Lung (tissue), 11 donors: ENCODE measurements at regions not wholly inside any gene's neighbourhood (a gene's known extent, or its start where the extent isn't known, plus 50 kb on each side); places are given as distances from the start of the nearest gene placed in this dataset.
"Not testable (repeated sequence)": the region's sequence is repeated elsewhere in the genome, so short reads cannot be mapped to it uniquely, and the experiment has no call there.

Source experiments
- ATAC-seq: fragments of 200-7000 bp; cut with Tn5 transposase; one replicate; pipeline ENCODE4 v1.9.1; 2020; ENCODE audit warnings: moderate number of reproducible peaks; ENCODE audit not compliant: insufficient read depth, low FRiP score
- DNase-seq, 3 donors: peaks; one replicate each; pipeline ENCODE4 v3.0.0-alpha.2; 2013 to 2017
- H3K27ac ChIP-seq, 2 donors: one replicate each; pipeline ENCODE4 v1.5.1; 2013; ENCODE audit warnings: mild to moderate bottlenecking in 2 of 2, moderate library complexity in 2 of 2, control low read depth in 1 of 2, inconsistent platforms in 1 of 2, low read depth in 1 of 2, low read length in 1 of 2
- H3K27me3 ChIP-seq, 3 donors: one replicate each; pipeline ENCODE4 v1.5.1; 2013; ENCODE audit warnings: low read length in 2 of 3; ENCODE audit not compliant: control insufficient read depth in 3 of 3, insufficient read depth in 3 of 3
- H3K36me3 ChIP-seq, 4 donors: one replicate each; pipeline ENCODE4 v1.5.1; 2013; ENCODE audit warnings: low read length in 4 of 4, mild to moderate bottlenecking in 1 of 4, moderate library complexity in 1 of 4; ENCODE audit not compliant: control insufficient read depth in 4 of 4, insufficient read depth in 4 of 4
- H3K4me1 ChIP-seq, 5 donors: one replicate each; pipeline ENCODE4 v1.5.1; 2013; ENCODE audit warnings: low read length in 5 of 5, mild to moderate bottlenecking in 2 of 5, moderate library complexity in 1 of 5; ENCODE audit not compliant: control insufficient read depth in 5 of 5, insufficient read depth in 5 of 5
- H3K4me3 ChIP-seq: one replicate; pipeline ENCODE4 v1.5.1; 2013; ENCODE audit warnings: mild to moderate bottlenecking, control low read depth, moderate library complexity
- H3K9ac ChIP-seq, 2 donors: one replicate each; pipeline ENCODE4 v1.5.1; 2013; ENCODE audit warnings: low read length in 2 of 2, control low read depth in 1 of 2; ENCODE audit not compliant: insufficient read depth in 1 of 2
- H3K9me3 ChIP-seq, 4 donors: one replicate each; pipeline ENCODE4 v1.5.1; 2013; ENCODE audit warnings: low read length in 3 of 4, mild to moderate bottlenecking in 1 of 4, moderate library complexity in 1 of 4; ENCODE audit not compliant: control insufficient read depth in 4 of 4, insufficient read depth in 3 of 4
- WGBS, 2 donors: extraction: QIAGEN DNeasy Blood & Tissue Kit; methylation state at CpG; one replicate each; pipeline ENCODE4 v1.1.7; 2013; 5-methylcytosine and 5-hydroxymethylcytosine counted together
- TF ChIP-seq, protein P1 (sequence below): IDR thresholded peaks from 2 replicates; pipeline ENCODE4 v1.5.1; 2012; ENCODE audit warnings: mild to moderate bottlenecking; ENCODE audit errors: control extremely low read depth, extremely low read depth
- donor health status: control.
- donor health status: control.
- donor health status: Bipolar disorder and iron deficiency.
- donor health status: healthy.
- donor health status: DM: yes; HTN: yes; CAD: no.

DNA sequence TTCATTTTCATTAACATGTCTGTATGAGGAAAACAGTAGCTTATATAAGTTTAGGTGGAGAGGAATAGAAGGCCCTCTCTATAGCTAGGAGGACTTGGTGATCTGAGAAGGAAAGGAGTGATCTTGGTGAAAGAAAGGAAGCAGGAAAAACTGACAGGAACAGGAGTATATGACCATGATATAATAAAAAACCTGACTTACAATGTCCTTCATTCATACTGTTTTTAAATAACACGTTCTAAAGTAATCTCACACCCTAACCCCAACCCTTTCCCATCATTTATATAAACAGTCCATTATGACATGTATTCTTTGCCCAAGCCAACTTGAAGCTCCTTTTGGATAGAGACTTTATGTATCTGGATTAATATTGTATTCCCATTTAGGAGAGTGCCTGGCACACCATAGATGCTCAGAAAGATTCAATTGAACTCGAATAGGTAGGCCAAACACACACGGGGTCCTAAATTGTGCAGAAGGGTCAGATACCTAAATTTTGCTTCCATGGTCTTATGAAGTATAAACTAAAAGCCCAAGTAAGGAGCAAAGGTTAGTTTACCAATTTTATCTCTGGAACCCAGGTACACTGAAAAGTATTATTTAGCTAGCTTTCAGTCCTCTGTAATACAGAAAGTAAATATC, 75.9 kb downstream of the OR2B2 start:
- ATAC-seq (no peak), DNase-seq (peak in 1 of 3 donors; percentile 44)
- TF ChIP-seq, protein P1, sequence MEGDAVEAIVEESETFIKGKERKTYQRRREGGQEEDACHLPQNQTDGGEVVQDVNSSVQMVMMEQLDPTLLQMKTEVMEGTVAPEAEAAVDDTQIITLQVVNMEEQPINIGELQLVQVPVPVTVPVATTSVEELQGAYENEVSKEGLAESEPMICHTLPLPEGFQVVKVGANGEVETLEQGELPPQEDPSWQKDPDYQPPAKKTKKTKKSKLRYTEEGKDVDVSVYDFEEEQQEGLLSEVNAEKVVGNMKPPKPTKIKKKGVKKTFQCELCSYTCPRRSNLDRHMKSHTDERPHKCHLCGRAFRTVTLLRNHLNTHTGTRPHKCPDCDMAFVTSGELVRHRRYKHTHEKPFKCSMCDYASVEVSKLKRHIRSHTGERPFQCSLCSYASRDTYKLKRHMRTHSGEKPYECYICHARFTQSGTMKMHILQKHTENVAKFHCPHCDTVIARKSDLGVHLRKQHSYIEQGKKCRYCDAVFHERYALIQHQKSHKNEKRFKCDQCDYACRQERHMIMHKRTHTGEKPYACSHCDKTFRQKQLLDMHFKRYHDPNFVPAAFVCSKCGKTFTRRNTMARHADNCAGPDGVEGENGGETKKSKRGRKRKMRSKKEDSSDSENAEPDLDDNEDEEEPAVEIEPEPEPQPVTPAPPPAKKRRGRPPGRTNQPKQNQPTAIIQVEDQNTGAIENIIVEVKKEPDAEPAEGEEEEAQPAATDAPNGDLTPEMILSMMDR = no peak
- WGBS, 2 donors = 15 to 24% methylated on average over 3 of the region's 3 CpGs
- H3K9ac ChIP-seq = peak overlapping the region; percentile 99 to 100
- peaks cover 0 to 5% (median 0%) of the 10 kb centered on the region in 4 donors for H3K36me3 ChIP-seq
- H3K27me3 ChIP-seq = no peaks in the 10 kb centered on the region
- peak overlapping the region; percentile 92 to 100 for H3K27ac ChIP-seq
- no peak overlapping the region for H3K4me3 ChIP-seq
- H3K4me1 ChIP-seq = peaks cover 0 to 22% (median 10%) of the 10 kb centered on the region in 5 donors
- no peaks in the 10 kb centered on the region for H3K9me3 ChIP-seq

DNA sequence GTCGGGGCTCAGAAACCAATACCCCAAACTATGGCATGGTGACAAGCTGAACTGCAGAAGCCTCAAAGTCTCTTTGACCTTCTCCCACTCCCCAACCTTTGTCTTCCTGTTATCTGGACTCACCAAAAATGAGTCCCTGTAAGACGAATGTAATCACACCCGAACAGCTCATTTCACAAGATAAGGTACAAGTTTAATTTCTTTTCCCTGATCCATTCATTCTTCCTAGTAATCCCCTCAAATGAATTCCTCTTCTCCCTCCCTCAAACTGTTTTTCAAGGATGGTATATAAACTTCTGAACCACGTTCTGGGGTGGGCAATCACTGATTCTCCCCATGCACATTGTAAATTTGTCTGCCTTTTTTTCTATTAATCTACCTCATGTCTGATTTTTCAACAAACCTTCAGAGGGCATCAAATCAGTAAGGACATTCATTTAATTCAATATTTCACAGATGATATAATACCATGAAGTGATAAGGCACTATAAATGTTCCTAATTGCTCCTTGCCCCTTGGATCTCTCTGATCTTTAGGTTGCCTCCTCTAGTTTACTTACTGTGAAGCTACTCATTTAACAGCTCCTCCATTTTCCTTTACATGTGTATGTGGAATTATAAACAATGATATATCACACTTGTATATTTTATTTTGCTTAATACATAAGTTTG, 77.2 kb downstream of the OR2B2 start:
- Histone ChIP-seq H3K4me1 (peaks cover 0 to 31% (median 10%) of the 10 kb centered on the region in 5 donors), H3K9ac (no peak overlapping the region), H3K36me3 (peaks cover 0 to 5% (median 0%) of the 10 kb centered on the region in 4 donors), H3K27me3 (no peaks in the 10 kb centered on the region), H3K9me3 (peaks cover 0 to 2% (median 0%) of the 10 kb centered on the region in 4 donors), H3K27ac (no peak overlapping the region), H3K4me3 (no peak overlapping the region)
- WGBS, 2 donors = 85 to 88% methylated on average over 4 of the region's 4 CpGs
- TF ChIP-seq, protein P1 = no peak
- ATAC-seq (no peak), DNase-seq (peak in 1 of 3 donors; percentile 26)

DNA sequence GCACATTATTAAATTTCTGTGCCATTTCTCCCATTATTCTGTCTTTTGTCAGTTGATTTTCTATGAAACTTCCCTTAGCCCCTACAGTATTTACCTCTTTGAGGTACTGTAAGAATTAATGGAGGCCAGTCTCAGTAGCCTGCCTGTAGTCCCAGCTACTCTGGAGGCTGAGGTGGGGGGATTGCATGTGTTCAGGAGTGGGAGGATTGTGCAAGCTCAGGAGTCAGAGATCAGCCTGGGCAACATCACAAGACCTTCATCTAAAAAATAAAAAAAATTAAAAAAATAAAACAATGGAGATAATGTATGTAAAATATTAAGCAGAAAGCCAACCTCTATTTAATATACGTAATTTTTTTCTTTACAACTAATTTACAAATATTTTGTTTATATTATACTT, 77.8 kb downstream of the OR2B2 start:
- TF ChIP-seq, protein P1 = no peak
- Histone ChIP-seq H3K9ac (no peak overlapping the region), H3K27me3 (no peaks in the 10 kb centered on the region), H3K4me3 (no peak overlapping the region), H3K4me1 (peaks cover 0 to 35% (median 10%) of the 10 kb centered on the region in 5 donors), H3K27ac (no peak overlapping the region), H3K9me3 (peaks cover 0 to 2% (median 0%) of the 10 kb centered on the region in 4 donors), H3K36me3 (peaks cover 0 to 5% (median 0%) of the 10 kb centered on the region in 4 donors)
- WGBS, 2 donors = 100% methylated on average over 1 of the region's 1 CpG
- DNase-seq (no peak), ATAC-seq (no peak)

DNA sequence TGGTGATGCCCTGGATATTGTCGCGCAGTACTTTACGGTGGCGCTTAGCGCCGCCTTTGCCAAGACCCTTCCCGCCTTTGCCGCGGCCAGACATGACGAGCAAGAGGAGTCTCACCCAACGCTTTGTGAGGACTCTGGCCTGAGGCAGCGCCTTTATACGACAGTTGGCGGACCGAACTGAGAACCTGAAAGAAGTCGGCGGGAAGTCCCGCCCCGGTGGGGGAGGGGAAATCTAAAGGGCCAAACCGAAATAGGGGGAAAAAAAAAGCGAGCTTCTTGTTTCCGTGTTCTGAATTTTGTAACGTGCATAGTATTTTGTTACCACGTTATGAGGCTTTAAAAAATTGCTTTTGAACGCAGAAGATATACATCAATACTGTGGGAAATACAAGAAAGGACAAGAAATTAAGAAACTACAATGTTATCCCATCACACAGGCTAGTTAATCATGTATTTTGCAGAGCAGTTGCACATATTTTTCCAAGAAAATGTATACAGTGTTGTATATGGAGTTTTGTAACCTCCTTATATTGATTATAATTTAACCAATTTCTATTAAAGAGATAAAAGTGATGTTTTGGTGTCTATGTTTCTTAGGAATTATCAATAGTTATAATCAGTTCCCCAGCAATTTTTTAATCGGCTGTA, 80.6 kb downstream of the OR2B2 start:
- DNase-seq (peak; percentile 80 to 90 (median 82)), ATAC-seq (peak; percentile 92)
- H3K36me3 ChIP-seq, H3K4me3 ChIP-seq, H3K9me3 ChIP-seq, H3K27me3 ChIP-seq: not testable (repeated sequence)
- H3K9ac ChIP-seq = peak overlapping the region in 1 of 2 donors; percentile 82
- peaks cover 0 to 30% (median 10%) of the 10 kb centered on the region in 5 donors for H3K4me1 ChIP-seq
- peak overlapping the region in 1 of 2 donors; percentile 52 for H3K27ac ChIP-seq
- 4 to 5% methylated on average over 19 to 23 of the region's 26 CpGs for WGBS, 2 donors

DNA sequence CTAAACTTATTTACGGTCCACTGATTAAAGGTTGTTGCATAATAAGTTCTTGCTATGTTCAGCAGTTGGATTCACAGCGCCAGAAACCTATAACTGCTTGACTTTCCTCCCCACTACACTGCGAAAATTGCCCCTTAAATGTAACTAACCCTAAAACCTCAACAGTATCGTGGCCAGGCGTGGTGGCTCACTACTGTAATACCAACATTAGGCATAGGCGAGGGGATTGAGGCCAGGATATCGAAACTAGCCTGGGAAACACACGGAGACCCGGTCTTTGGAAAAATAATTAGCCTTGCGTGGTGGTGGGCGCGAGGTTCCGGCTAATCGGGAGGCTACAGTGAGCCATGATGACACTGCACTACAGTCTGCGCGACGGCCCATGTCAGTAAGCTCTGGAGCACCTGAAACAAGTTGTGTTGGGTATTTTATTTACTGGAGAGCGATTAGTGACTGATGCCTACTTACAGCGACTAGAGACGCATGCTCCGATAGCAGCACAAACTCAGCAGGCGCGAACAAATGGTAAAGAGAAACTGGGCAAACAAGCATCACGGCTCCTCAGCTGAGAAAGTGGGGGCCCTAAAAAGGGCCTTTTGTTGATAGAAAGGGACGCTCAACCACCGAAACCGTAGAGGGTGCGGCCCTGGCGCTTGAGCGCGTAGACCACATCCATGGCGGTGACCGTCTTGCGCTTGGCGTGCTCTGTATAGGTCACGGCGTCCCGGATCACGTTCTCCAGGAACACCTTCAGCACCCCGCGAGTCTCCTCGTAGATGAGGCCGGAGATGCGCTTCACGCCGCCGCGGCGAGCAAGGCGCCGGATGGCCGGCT, 81.4 kb downstream of the OR2B2 start:
- H3K27ac ChIP-seq = peak overlapping the region; percentile 50 to 91
- ATAC-seq (peak; percentile 29), DNase-seq (peak; percentile 55 to 76 (median 63))
- H3K4me1 ChIP-seq = peaks cover 0 to 23% (median 6%) of the 10 kb centered on the region in 5 donors
- peak overlapping the region; percentile 87 to 91 for H3K9ac ChIP-seq
- H3K36me3 ChIP-seq, H3K27me3 ChIP-seq, H3K9me3 ChIP-seq: not testable (repeated sequence)
- H3K4me3 ChIP-seq = peak overlapping the region; percentile 20
- 6 to 15% methylated on average over 30 to 32 of the region's 52 CpGs for WGBS, 2 donors
